ENCODE measurements at regions not wholly inside any gene's neighbourhood (a gene's known extent, or its start where the extent isn't known, plus 50 kb on each side); places are given as distances from the start of the nearest gene placed in this dataset.
"Not testable (repeated sequence)": the region's sequence is repeated elsewhere in the genome, so short reads cannot be mapped to it uniquely, and the experiment has no call there.

DNA sequence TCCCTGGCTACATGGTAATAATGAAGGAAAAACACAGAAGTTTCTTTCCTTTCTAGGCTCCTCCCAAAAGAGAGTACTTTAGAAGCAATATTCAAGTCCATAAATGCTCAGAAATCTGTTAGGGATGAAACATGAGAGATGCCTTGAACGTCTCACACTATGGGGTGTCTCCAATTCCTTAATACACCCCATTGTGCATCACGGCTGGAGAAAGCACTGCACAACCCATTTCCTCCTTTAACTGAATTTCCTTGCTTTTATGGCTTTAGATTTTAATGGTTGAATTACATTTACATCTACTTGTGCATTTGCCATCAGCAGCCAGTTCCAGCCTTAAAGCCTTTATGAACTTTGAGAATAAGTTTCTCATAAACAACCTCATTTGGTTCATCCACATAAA, 498.9 kb upstream of the PTBP2 start:
- no peak for DNase-seq

- not testable (repeated sequence) for DNase-seq
These were observed 497.4 kb upstream of the PTBP2 start for GRCh38 chr1:96224229-96224628.

GRCh38 chr1:96233422-96233821, 488.2 kb upstream of the PTBP2 start:
- DNase-seq, result no peak

DNA sequence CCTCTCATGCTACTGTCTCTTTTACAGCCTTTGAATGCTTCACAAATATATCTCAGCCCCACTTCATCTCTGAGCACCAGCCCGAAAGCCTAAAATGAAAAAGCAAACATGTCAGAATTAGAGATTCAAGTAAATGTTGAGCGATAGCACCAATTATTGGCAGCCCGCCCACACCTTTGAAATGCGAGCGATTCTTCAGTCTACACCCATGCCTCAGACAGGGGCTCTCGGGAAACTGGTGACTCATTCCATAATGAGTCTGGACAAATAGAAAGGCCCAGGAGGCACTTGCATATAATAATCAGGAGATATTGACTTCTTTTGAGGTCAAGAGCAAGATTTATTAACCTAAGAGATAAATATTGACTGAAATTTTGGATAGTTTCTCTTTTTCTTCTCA, 487.3 kb upstream of the PTBP2 start:
- no peak for DNase-seq

GRCh38 chr1:96236156-96236739, 485.3 kb upstream of the PTBP2 start:
- DNase-seq, result no peak

DNA sequence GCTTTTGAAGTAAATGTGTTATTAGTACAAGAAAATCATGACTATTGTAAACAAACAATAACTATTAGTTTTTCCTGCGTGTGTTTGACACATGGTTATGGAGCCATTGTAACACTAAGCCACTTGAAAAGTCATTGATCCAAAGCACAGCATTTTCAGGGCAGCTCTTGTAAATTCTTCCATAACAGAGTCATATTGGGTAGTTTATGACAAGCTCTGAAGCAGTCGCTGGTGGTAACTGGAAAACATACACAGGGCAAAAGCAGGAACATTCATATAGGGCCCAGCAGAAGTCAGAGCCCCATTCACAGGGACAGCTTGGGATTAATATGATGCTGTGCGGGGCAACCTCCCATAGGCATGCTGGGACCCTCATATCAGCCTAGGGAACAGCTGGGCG, 483.2 kb upstream of the PTBP2 start:
- no peak for DNase-seq

GRCh38 chr1:96240438-96240837, 481.1 kb upstream of the PTBP2 start:
- DNase-seq, result no peak

- DNase-seq, result no peak
These were observed 468.1 kb upstream of the PTBP2 start for GRCh38 chr1:96253246-96254035.

DNA sequence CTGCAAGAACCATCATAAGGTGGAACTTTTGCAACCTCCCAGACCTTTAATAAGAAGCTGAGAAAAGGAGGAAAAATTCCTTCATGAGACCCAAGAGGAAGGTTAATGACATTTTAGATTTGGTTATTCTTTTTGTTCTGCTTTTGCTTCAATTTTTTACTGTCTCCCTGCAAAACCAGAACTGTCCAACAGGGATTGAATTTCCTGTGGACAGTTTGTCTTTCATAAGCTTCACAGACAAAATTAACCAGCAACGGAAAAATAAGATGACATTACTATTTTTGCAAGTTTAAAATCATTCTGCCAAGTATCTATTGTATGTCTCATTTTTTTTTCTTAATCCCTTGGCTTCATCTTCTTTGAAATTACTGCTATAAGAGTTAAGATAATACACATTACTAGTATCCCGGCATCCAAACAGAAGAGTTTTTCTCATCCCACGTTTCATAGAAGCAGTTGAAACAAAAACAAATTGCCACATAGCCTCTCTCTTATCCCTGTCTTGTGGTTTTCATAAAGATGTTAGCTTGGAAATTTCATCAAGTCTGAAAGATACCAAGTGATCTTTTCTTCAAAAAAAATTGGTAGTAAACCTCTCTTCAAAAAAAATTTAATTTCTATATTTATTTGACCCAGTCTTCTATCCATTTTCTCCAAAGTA, 465.3 kb upstream of the PTBP2 start:
- DNase-seq, result no peak

DNA sequence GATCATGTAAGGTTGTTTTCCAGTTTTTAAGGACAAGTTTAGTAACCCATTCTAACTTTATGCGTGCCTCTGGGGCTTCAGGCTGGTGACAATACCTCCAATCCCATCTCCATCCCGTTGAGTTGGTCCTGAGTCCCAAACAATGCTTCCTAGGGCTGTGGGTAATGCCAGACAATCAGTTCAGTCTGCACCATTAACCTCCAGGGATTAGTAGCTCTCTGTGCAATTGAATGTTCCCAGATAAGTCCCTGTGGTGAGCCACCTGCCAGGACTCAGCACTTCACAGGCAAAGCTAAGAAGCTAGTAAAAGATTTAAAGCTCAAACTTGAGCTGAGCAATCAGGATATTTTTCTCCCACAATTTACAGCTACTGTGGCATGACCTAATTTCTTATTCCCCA, 462.2 kb upstream of the PTBP2 start:
- no peak for DNase-seq

DNA sequence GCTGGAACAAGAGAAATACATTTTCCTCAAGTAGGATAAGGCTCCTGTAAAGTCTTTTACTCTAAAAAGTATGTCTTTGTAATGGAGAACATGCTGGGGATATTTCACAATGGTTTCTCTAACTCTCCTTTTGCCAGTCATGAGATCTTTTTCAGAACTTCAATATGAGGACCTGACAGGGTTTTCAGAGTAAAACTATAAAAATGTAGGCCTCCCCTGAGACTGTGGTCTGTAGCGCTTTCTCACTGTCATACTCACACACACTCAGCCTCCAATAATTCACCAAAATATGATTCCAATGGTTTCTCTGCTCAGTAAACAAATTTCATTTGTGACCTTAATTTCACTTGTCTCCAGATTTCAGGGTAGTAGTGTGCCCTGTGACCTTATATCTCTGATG, 440.1 kb upstream of the PTBP2 start:
- no peak for DNase-seq

GRCh38 chr1:96290033-96290432, 431.6 kb upstream of the PTBP2 start:
- DNase-seq, result no peak

DNA sequence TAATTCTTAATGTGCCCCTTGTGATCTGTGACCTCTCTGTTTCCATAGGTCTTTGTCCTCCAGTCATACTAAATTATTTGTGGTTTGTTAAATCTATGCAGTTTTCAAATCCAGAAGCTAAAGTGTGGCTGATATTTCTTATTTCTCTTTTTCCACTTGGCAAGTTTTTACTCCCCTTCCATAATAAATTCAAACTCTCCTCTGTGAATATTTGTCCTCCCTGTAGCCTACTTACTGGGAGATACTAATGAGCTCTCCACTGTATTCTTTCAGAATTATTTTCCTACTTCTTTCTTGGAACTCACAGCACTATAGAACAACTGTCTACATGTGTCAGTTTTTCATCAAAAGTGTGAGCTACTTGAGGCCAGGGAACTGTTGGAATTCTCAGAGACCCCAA, 430.8 kb upstream of the PTBP2 start:
- DNase-seq, result no peak

GRCh38 chr1:96291468-96291867, 430.1 kb upstream of the PTBP2 start:
- DNase-seq, result no peak

DNA sequence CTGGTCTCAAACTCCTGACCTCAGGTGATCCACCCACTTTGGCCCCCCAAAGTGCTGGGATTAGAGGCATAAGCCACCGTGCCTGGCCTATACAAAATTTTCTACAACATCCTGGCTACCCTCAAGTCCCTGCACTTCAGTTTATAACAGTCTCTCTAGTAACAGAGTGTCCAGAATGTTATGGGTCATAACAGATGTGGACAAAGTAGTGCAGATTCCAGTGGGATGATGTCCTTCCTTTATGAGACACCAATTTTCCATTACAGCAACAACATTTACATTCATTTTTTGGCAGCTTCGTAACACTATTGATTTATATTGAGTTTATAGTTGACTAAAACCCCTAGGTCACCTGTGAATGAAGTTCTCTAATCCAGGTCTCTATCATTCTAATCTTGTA, 429.4 kb upstream of the PTBP2 start:
- no peak for DNase-seq

- DNase-seq, result no peak
These were observed 424.6 kb upstream of the PTBP2 start for GRCh38 chr1:96296991-96297390.

GRCh38 chr1:96306809-96307560, 414.6 kb upstream of the PTBP2 start:
- no peak for DNase-seq

GRCh38 chr1:96308314-96308713, 413.3 kb upstream of the PTBP2 start:
- DNase-seq, result no peak

GRCh38 chr1:96309783-96310182, 411.8 kb upstream of the PTBP2 start:
- DNase-seq, result no peak

GRCh38 chr1:96313216-96313615, 408.4 kb upstream of the PTBP2 start:
- DNase-seq, result no peak

GRCh38 chr1:96329121-96329520, 392.5 kb upstream of the PTBP2 start:
- no peak for DNase-seq

- DNase-seq, result no peak
These were observed 390.0 kb upstream of the PTBP2 start for GRCh38 chr1:96331596-96331995.

- no peak for DNase-seq
These were observed 387.9 kb upstream of the PTBP2 start for GRCh38 chr1:96333522-96334235.
